GM19035 (cell line): ENCODE measurements at regions not wholly inside any gene's neighbourhood (a gene's known extent, or its start where the extent isn't known, plus 50 kb on each side); places are given as distances from the start of the nearest gene placed in this dataset.
"Not testable (repeated sequence)": the region's sequence is repeated elsewhere in the genome, so short reads cannot be mapped to it uniquely, and the experiment has no call there.

Source experiments
- ATAC-seq: cut with Tn5 transposase; IDR thresholded peaks from one replicate; pipeline ENCODE4 v1.9.1; 2021; ENCODE audit not compliant: unreplicated experiment

DNA sequence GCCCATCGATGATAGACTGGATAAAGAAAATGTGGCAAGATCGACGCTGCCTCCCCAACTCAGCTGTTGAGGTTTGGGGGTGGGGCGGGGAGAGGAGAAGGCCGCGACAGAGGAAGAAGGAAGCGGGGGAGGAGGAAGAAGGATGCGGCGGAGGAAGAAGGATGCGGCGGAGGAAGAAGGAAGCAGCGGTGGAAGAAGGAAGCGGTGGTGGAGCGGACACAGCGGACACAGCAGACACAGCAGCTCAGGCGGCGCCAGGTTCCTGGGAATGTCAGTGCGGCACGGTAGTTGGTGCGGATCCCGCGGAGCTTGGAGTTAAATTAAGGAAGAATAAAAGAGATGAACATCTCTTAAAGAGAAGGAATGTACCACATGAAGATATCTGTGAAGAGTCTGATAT lies 163.9 kb upstream of the NT5E start:
- ATAC-seq: no peak

DNA sequence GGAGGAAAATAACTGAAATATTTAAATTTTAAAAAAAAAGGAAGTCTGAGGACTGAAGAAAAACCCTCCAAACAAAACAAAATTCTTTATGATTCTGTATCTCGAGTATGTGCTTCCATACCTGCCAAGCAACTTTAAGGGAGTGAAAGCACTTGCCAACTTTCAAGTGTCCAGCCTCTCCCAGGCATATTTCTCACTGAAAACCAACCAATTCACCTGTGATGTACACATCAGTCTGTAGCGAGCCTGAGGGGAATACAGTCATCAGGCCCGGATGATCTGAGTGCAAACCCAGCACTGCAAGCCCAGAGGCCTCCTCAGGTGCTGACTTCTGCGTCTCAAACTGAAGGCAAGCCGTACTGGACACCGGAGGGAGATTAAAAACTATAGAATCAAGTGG lies 164.8 kb upstream of the NT5E start:
- ATAC-seq: no peak

DNA sequence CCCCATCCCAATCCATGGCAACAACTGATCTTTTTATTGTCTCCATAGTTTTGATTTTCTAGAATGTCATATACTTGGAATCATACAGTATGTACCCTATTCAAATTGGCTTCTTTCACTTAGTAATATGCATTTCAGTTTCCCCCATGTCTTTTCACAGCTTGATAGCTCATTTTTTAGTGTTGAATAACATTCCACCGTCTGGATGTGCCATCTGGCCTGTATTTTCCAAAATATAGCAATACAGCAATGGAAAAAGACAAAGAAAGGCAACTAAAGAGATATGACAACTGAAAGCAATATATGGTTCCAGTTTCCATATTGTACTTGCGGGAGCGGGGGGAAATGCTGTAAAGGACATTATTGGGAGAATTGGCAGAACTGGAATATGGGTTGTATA lies 166.4 kb upstream of the NT5E start:
- ATAC-seq: no peak

DNA sequence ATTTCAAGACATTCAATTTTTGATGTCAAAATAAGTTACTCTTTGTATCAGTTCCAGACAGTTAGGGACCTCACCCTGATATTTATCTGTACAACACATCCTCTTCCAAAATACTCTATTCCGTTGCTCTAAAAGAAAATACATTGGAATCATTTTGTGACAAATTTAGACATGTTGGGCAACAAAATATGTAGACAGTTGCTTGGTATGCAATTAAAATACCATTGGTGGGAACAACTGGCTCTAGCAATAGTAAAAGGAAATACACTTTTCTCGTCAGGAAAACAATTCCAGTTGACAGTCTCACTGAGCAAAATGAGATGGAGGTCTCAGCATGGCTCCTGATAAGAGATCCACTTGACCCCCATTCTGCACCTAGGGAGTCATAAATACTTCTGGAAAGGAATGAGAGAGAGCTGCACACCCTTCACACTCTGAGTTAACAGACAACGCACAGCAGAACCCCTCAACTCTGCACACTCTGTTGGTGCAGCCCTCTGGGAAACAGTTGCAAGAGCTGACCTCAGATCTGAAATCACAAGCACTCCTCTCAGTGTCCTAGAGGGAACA lies 171.3 kb upstream of the NT5E start:
- ATAC-seq: no peak

DNA sequence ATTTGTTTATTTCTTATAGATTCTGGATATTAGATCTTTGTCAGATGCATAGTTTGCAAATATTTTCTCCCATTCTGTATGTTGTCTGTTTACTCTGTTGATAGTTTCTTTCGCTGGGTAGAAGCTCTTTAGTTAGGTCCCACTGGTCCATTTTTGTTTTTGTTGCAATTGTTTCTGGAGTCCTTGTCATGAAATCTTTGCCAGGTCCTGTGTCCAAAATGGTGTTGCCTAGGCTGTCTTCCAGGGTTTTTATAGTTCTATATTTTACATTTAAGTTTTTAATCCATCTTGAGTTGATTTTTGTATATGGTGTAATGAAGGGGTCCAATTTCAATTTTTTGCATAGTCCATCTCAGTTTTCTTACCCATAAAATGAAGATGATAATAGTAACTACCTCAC lies 173.9 kb upstream of the NT5E start:
- ATAC-seq: not testable (repeated sequence)

DNA sequence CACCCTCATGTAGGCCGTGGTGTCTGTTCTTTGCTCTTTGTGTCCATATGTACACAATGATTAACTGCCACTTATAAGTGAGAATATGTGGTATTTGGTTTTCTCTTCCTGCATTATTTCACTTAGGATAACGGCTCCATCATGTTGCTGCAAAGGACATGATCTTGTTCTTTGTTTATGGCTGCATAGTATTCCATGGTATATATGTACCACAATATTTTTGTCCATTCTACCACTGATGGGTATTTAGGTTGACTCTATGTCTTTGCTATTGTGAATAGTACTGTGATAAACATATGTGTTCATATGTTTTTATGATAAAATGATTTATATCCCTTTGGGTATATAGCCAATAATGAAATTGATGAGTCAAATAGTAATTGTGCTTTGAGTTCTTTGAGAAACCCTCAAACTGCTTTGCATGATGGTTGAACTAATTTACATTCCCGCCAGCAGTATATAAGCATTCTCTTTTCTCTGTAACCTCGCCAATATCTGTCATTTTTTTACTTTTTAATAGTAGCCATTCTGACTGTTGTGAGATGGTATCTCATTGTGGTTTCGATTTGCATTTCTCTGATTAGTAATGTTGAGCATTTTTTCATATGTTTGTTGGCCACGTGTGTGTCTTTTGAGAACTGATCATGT lies 174.4 kb upstream of the NT5E start:
- ATAC-seq: no peak

DNA sequence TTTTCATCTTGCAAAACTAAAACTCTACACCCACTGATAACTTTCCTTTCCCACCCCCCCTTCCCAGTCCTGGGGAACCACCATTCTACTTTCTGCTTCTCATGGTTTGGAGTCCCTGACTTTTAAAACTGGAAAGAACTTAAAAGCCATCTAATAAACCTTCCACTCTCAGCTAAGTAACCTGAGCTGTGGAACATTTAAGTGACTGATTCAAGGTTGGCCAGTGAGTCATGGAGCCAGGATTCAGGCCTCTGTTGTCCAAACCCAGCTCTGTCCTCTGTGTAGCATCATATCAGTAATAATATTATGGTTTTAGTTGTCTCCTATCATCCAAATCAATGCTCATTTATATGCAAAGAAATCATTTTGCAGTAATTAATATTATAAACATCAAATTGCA lies 176.0 kb upstream of the NT5E start:
- ATAC-seq: no peak

DNA sequence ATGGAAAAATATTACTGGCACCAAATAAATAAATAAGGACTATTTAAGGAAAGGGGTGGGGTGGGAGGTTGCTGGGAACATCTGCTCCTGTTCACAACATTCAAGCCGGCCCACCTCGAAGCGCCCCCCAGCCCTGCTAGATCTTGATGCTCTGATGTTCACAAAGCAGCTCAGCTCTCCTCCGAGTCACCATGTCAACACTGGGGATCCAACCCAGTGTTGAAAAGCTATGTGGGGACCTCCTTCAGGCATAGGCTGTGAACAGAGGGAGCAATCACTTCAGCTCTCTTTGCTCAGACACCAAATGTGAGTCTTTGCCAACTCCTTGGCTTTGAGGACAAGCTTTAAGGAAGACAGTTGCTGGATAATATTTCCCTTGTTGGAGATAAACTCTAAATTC lies 176.8 kb upstream of the NT5E start:
- no peak for ATAC-seq

DNA sequence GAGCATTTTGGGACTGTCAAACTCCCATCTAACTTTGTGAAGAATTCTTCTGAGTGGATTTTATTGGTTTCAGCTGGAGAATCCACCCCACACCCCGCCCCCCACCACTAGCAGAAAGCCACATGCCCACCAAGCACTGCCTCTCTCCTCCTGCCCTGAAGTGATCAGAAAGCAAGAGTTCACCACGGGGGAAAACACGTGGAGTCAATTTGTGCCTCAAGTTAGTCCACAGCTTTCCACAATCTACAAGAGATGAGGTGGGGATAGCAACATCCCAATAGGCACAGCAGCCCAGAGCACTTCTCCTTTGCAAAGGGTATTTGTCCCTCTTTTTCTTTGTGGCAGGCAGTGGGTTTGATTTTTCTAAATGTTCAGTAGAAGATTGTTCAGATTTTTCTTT lies 177.3 kb upstream of the NT5E start:
- no peak for ATAC-seq

DNA sequence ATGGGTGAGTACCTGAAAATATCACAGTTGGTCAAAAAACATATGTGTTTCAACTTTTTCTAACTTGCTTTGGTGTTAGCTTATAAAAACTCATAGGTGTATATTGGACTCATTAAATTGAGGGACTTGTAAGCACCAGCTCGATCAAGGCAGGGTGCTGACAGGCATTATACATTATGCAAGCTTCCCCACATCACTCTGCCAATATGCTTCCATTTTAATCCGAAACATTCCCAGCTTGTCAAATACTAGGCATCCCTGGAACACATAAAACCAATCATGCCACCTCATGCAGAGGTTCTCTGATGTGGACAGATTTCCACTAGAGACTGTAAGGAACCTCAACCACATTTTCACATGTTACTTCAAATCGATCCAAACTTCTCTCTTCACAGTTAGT lies 187.3 kb upstream of the NT5E start:
- no peak for ATAC-seq

DNA sequence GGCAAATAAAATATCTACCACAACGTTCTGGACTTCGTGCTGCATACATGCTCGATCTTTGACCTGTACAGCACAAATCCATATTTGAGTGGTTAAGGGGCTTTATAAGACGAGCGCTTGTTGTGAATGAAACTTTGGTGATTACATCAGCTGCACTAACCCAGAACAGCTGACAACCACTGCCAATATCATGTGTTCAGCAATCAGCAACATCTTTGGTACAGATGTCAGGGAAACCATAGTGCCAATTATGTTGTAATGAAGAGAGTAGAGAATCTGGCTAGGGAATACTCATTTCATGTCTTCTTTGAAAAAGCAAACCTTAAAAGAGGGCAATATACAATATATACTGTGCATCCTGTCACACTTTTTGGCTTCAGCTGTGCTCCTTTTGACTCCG lies 188.6 kb upstream of the NT5E start:
- no peak for ATAC-seq

DNA sequence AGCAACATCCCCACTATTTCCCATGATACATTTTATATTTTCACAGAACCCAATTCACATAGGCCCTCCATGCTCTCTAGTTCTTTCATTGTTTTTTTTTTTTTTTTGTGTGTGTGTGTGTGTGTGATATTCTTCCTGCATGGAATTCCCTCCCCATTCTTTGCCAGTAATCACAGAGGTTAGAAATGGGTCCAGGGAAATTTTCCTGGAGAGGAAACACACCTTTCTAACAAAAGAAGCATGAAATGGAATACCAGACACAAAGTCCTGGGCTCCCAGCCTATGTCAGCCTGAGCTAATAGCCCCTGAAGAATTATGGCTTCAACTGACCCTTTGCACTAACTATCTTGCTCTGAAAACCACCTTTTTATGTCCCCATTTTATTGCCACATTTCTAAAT lies 194.2 kb upstream of the NT5E start:
- ATAC-seq: no peak

DNA sequence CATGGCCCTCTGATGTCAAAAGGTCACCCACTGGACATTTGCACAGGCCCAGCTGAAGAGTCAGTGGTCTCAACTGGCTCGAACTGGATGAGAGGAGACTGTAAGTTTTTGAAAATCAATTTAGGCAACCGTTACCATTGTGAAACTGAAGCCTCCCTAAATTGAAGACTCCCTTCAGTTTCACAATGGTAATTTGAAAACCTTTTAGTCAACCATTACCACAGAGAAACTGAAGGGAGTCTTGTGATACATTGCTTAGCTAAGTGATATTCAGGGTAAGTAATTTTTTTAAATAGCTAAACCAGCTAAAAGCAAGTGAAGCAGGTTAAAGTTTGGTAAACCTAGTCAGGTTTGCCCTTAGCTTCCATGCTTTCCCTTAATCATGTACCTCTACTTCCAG lies 197.3 kb upstream of the NT5E start:
- no peak for ATAC-seq

DNA sequence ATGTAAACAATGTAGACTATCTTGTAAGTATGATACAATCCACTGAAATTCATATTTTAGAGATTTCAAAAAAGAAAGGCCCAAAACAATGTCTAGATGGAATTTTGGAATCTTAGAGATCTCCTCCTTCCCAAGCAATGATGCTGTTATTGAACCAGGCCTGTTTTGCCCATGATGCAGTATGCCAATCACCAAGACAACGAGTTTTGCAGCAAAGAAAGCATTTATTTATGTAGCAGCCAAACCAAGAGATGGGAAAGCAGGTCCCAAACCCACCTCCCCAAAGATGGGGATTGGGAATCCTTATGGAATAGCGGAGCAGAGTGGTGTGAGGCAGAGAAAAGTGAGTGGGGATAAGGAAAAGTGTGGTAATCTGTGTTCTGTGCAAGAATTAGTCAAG lies 197.8 kb upstream of the NT5E start:
- no peak for ATAC-seq

DNA sequence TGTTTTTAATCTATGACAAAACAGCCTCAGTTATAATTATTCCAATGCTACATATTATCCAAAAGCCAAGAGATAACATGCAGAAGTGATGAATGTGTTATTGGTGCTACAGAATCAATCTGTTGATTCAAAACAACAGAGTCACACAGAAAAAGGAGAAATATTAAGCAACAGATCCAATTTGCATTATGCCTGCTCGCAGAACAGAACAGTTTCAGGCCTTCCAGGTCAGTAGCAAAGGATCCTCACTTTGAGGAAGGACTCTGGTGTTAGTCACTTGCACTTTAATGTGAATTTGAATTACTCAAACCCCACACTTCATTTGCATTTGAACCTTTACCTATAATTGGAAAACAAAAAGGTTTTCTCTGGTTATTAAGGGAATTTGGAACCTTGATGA lies 198.6 kb upstream of the NT5E start:
- ATAC-seq: no peak

DNA sequence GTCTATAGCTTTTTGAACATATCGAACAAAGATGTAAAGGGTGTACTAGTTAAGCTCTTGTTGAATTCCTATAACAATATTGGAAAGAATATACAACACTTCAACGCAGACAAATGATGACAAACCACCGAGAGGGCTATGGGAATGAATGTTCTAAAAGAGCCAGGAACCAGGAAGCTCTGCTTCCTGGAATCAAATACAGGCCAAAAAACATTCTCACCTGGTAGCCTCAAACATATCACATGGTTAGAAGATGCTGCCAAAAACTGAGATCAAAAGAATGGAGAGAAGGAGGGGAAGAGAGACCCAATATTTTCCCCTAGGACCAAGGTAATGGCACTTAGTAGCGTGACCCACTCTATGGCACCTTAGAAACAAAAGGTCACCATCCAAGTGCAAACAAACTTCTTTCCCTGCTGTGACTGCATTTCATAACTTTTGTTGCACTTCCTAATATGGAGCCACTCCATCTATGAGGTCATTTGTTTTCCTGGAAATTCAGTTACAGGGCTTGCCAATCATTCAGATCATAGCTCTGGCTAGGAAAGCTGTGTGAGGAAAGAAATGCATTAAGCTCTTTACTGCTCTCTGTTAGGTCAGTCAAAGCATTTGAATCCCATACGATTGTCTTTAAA lies 199.2 kb upstream of the NT5E start:
- ATAC-seq: no peak

DNA sequence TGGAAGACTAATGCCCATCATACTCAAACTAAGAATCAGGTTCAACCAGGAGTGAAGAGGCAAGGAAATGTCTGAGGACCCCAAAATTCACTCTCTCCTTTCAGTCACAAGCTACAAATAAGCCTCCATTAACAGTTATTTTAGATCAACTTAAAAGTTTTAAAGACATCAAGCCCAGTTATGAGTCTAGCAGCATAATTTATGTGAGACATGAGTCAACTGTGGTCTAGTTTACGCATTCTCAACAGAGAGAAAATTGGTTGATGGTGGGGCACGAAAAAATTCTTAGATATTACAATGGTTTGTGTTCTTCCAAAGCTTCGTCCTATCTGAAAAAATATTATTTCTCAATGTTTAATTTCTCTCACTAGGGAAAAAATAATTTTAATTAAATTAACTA lies 204.9 kb upstream of the NT5E start:
- no peak for ATAC-seq

DNA sequence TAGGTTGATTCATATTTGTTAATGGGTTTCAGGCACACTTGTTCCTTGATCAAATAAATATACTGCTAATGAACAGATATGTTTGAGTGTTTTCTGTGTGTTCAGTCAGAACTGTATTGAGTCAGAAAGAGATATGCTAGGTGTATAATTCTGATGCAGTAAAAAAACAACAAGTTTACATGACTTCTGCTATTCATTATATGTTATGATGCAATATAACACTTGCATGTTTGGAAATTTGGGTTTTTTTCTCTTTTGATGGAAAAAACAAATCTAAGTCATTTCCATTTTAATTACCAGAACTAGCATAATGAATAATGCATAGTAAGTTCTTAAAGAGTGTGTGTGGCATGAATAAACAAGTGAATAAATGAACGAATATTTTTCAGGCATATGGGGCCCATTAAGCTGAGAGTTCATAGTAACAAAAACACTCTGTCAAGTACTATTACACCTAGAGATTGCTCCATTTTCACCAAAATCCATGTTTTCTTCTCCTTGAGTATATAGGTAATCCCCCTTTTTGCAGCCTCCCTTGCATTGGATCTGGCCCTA lies 208.3 kb upstream of the NT5E start:
- no peak for ATAC-seq

DNA sequence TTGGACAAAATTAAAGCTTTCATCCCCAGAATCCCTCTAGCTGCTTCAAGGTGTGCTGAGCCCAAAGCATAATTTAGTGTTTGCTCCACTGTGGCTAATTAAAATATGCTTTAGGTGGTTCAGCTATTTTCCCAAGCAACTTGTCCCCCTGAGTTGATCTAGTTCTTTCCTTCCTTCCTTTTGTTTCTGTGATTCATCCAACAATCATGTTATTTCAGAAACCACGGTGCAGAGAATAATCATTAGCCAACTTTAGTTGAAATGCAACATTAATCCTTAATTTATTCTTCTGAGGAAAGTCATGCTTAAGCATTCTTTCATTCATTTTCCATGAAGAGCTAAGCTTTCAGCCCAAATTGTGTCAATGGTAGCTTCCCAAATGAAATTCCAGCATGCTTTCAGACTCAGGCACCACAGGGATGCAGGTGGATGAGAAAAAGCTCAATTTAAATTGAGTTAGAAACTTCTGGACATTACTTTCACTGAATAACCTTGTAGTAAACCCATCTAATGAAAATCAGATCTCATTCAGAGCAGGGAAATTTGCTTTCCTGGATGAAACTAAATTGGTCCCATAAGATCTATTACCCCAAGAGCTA lies 209.0 kb upstream of the NT5E start:
- no peak for ATAC-seq

DNA sequence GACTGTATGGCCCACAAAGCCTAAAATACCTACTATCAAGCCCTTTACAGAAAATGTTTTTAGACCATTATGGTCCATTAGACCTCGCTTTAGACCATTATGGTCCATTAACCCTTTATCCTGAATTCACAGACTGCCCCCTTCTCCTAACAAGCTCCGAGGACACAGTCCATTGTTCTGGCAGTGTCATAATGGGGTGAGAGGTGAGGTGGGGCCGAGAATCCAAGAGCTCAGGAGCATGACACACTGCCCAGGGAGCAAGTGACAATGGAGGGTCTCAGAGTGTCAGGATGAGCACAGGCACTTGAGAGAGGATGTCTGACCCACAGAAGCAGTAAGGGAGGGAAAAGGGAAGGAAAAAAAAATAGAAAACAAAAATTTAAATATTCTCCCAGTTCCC lies 212.4 kb upstream of the NT5E start:
- no peak for ATAC-seq

DNA sequence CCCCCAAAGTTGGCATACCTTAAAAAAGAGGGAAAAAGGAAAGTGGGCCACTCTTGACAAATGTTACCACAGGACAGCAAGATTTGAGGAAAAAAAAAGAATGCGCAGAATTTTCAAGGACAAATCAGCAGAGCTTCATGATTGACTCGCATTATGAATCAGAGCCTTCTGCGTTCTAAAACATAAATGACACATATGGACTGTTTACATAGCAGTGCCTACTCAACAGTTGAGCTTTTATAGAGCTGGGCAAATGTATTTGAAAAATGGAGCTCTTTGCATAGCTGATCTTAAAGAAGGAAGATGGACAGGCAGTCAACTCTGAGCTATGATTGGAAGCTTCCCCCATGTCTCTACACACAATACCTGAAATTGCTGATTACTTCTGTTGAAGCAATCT lies 213.2 kb upstream of the NT5E start:
- no peak for ATAC-seq

DNA sequence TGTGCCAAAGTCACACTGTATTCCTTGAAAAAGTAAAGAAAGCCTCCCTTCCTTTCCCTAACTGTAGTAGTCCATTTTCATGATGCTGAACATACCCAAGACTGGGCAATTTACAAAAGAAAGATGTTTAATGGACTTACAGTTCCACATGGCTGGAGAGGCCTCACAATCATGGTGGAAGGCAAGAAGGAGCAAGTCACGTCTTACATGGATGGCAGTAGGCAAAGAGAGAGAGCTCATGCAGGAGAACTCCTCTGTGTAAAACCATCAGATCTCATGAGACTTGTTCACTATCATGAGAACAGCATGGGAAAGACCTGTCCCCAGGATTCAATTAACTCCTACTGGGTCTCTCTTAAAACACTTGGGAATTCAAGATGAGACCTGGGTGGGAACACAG lies 222.5 kb upstream of the NT5E start:
- not testable (repeated sequence) for ATAC-seq
